IMR-90 (cell line): ENCODE measurements at regions not wholly inside any gene's neighbourhood (a gene's known extent, or its start where the extent isn't known, plus 50 kb on each side); places are given as distances from the start of the nearest gene placed in this dataset.
"Not testable (repeated sequence)": the region's sequence is repeated elsewhere in the genome, so short reads cannot be mapped to it uniquely, and the experiment has no call there.

ENCODE experiments used
- ATAC-seq: fragments of 200-7000 bp; cut with Tn5 transposase; 2 replicates; pipeline ENCODE4 v1.9.1; 2020; ENCODE audit warnings: low read depth, mild to moderate bottlenecking, moderate library complexity
- BruUV-seq: library from RNA; stranded (reverse); fragments of 400-500 nt; replicated peaks from 2 replicates; lab custom pipeline; 2021; lab: Mats Ljungman, UMichigan
- CTCF ChIA-PET: fragments of 300-600 bp; formaldehyde crosslinking; extraction: SDS; loops from one replicate; lab custom pipeline; 2021; ENCODE audit warnings: antibody characterized with exemption; lab: Yijun Ruan, JAX
- POLR2A ChIA-PET: fragments of 300-600 bp; sonication (Branson Sonifier 250); formaldehyde crosslinking; loops from one replicate; lab custom pipeline; 2022; ENCODE audit warnings: antibody characterized with exemption; ENCODE audit not compliant: unreplicated experiment; lab: Charles Lee
- DNase-seq: peaks from one replicate; pipeline ENCODE4 v3.0.0; 2013
- H2AFZ ChIP-seq: replicated peaks from 2 replicates; pipeline ENCODE3; 2013; ENCODE audit warnings: low read length, mild to moderate bottlenecking; ENCODE audit not compliant: poor library complexity
- H2AK5ac ChIP-seq: 2 replicates; pipeline ENCODE4 v1.6.1; 2013; ENCODE audit warnings: low read depth, low read length, inconsistent platforms
- H2AK9ac ChIP-seq: replicated peaks from 2 replicates; pipeline ENCODE3; 2013; ENCODE audit warnings: mild to moderate bottlenecking, low read depth, low read length, moderate library complexity; ENCODE audit not compliant: poor library complexity
- H2BK120ac ChIP-seq: 2 replicates; pipeline ENCODE4 v1.6.1; 2013; ENCODE audit warnings: low read depth, low read length, inconsistent platforms
- H2BK15ac ChIP-seq: 3 replicates; pipeline ENCODE4 v1.6.1; 2013; ENCODE audit warnings: low read depth, low read length, inconsistent platforms
- H2BK20ac ChIP-seq: 2 replicates; pipeline ENCODE4 v1.6.1; 2013; ENCODE audit warnings: low read depth, mild to moderate bottlenecking, inconsistent platforms, low read length, moderate library complexity
- H2BK5ac ChIP-seq: 2 replicates; pipeline ENCODE4 v1.6.1; 2013; ENCODE audit warnings: mild to moderate bottlenecking, low read depth, low read length, inconsistent platforms; ENCODE audit not compliant: poor library complexity, severe bottlenecking
- H3K14ac ChIP-seq: replicated peaks from 2 replicates; pipeline ENCODE4 v1.6.1; 2013; ENCODE audit warnings: low read depth, low read length, inconsistent platforms
- H3K18ac ChIP-seq: 2 replicates; pipeline ENCODE4 v1.6.1; 2013; ENCODE audit warnings: low read depth, low read length, control low read depth
- H3K23ac ChIP-seq: 2 replicates; pipeline ENCODE4 v1.6.1; 2013; ENCODE audit warnings: low read depth, low read length, inconsistent platforms
- H3K27ac ChIP-seq: 2 replicates; pipeline ENCODE4 v1.5.1; 2013; ENCODE audit warnings: mild to moderate bottlenecking, control low read depth, low read length; ENCODE audit not compliant: insufficient read depth
- H3K27me3 ChIP-seq: 2 replicates; pipeline ENCODE4 v1.6.1; 2013; ENCODE audit warnings: low read length; ENCODE audit not compliant: control insufficient read depth, insufficient read depth
- H3K36me3 ChIP-seq: 2 replicates; pipeline ENCODE4 v1.6.1; 2013; ENCODE audit warnings: low read length, mixed read lengths; ENCODE audit not compliant: control insufficient read depth, insufficient read depth
- H3K4ac ChIP-seq: 2 replicates; pipeline ENCODE4 v1.6.1; 2013; ENCODE audit warnings: low read depth, low read length, inconsistent platforms
- H3K4me1 ChIP-seq: 2 replicates; pipeline ENCODE4 v1.6.1; 2013; ENCODE audit warnings: low read length, mixed read lengths; ENCODE audit not compliant: control insufficient read depth, insufficient read depth
- H3K4me2 ChIP-seq: 2 replicates; pipeline ENCODE4 v1.6.1; 2013; ENCODE audit warnings: low read depth, mild to moderate bottlenecking, control low read depth, low read length, moderate library complexity
- H3K4me3 ChIP-seq: 2 replicates; pipeline ENCODE4 v1.5.1; 2013; ENCODE audit warnings: low read depth, mild to moderate bottlenecking, control low read depth, low read length, moderate library complexity; ENCODE audit not compliant: insufficient read depth
- H3K56ac ChIP-seq: 2 replicates; pipeline ENCODE4 v1.6.1; 2013; ENCODE audit warnings: low read length, inconsistent platforms; ENCODE audit not compliant: insufficient read depth; ENCODE audit errors: extremely low read depth
- H3K79me1 ChIP-seq, 2 experiments: 2 replicates each; pipeline ENCODE4 v1.6.1; 2013; ENCODE audit warnings: low read length in 2 of 2, inconsistent platforms in 1 of 2, low read depth in 1 of 2
- H3K9ac ChIP-seq: 2 replicates; pipeline ENCODE4 v1.6.1; 2013; ENCODE audit warnings: low read depth, low read length, control low read depth
- H3K9me1 ChIP-seq: 2 replicates; pipeline ENCODE4 v1.6.1; 2013; ENCODE audit warnings: low read length, inconsistent platforms; ENCODE audit not compliant: insufficient read depth
- H3K9me3 ChIP-seq: 2 replicates; pipeline ENCODE4 v1.6.1; 2013; ENCODE audit warnings: low read length; ENCODE audit not compliant: control insufficient read depth, insufficient read depth
- H4K20me1 ChIP-seq: 2 replicates; pipeline ENCODE4 v1.6.1; 2013; ENCODE audit warnings: low read length, inconsistent platforms; ENCODE audit not compliant: insufficient read depth
- H4K5ac ChIP-seq: 2 replicates; pipeline ENCODE4 v1.6.1; 2013; ENCODE audit warnings: mild to moderate bottlenecking, low read depth, low read length, control low read depth
- H4K8ac ChIP-seq, 2 experiments: 2 replicates each; pipeline ENCODE4 v1.6.1; 2013; ENCODE audit warnings: low read depth in 2 of 2, low read length in 2 of 2, control low read depth in 1 of 2, inconsistent platforms in 1 of 2
- H4K91ac ChIP-seq: 2 replicates; pipeline ENCODE4 v1.6.1; 2013; ENCODE audit warnings: low read depth, low read length, inconsistent platforms; ENCODE audit not compliant: insufficient read depth
- WGBS, 2 experiments: methylation state at CpG; one replicate each; pipeline versions ENCODE4 v1.1.5 to v1.1.7; 2013; ENCODE audit warnings: missing lambda C conversion rate in 2 of 2; ENCODE audit not compliant: insufficient read length in 1 of 2; ENCODE audit errors: extremely low coverage in 2 of 2; 5-methylcytosine and 5-hydroxymethylcytosine counted together
- dilution Hi-C: fragments of 300-500 bp; cut with HindIII; formaldehyde crosslinking; loops from one replicate; pipeline ENCODE4 v1.14.3; 2018; ENCODE audit warnings: low sequenced_read_pairs; ENCODE audit not compliant: unreplicated experiment
- in situ Hi-C: fragments of 300-500 bp; cut with MboI; formaldehyde crosslinking; loops from 3 replicates; pipeline ENCODE4 v1.14.3; 2019; ENCODE audit warnings: low sequenced_read_pairs, inconsistent platforms, mixed read lengths
- intact Hi-C: fragments of 100-400 bp; cut with micrococcal nuclease; formaldehyde crosslinking; loops from 2 replicates; pipeline ENCODE4 v1.10.0; 2022

DNA sequence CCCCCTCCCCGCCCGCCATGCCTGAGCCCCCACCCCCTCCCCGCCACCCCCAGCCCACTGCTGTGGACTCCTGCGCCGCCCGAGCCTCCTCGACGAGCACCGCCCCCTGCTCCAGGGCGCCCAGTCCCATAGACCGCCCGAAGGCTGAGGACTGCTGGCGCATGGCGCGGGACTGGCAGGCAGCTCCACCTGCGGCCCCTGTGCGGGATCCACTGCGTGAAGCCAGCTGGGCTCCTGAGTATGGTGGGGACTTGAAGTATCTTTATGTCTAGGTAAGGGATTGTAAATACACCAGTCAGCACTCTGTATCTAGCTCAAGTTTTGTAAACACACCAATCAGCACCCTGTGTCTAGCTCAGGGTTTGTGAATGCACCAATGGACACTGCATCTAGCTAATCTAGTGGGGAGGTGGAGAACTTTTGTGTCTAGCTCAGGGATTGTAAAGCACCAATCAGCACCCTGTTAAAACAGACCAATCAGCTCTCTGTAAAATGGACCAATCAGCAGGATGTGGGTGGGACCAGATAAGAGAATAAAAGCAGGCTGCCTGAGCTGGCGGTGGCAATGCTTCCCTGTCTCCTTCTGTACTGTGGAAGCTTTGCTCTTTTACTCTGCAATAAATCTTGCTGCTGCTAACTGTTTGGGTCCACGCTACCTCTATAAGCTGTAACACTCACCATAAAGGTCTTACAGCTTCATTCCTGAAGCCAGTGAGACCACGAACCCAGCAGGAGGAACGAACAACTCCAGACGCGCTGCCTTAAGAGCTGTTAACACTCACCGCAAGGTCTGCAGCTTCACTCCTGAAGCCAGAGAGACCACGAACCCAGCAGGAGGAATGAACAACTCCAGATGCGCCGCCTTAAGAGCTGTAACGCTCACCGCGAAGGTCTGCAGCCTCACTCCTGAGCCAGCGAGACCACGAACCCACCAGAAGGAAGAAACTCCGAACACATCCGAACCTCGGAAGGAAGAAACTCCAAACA lies 66.6 kb upstream of the SLC8A3 start:
- H3K9me1 ChIP-seq, H3K14ac ChIP-seq, H2AK5ac ChIP-seq, H2BK5ac ChIP-seq, H3K4ac ChIP-seq, H2AFZ ChIP-seq, H2AK9ac ChIP-seq, H4K91ac ChIP-seq, H4K5ac ChIP-seq, POLR2A ChIA-PET, H3K79me1 ChIP-seq, in situ Hi-C loops, H3K56ac ChIP-seq, intact Hi-C loops, H2BK15ac ChIP-seq, H3K9me3 ChIP-seq, BruUV-seq, H2BK120ac ChIP-seq, H3K36me3 ChIP-seq, H3K27me3 ChIP-seq, H4K8ac ChIP-seq, H2BK20ac ChIP-seq, H3K23ac ChIP-seq, CTCF ChIA-PET, H3K4me3 ChIP-seq, H3K27ac ChIP-seq, H3K4me1 ChIP-seq, DNase-seq, dilution Hi-C loops, H3K18ac ChIP-seq, ATAC-seq, H3K9ac ChIP-seq, H3K4me2 ChIP-seq, H4K20me1 ChIP-seq: not testable (repeated sequence)
- 80% methylated on average over 1 of the region's 36 CpGs; no CpG with 5 or more reads in 1 of the 2 experiments for WGBS, 2 experiments
